ENCODE measurements at regions not wholly inside any gene's neighbourhood (a gene's known extent, or its start where the extent isn't known, plus 50 kb on each side); places are given as distances from the start of the nearest gene placed in this dataset.

DNA sequence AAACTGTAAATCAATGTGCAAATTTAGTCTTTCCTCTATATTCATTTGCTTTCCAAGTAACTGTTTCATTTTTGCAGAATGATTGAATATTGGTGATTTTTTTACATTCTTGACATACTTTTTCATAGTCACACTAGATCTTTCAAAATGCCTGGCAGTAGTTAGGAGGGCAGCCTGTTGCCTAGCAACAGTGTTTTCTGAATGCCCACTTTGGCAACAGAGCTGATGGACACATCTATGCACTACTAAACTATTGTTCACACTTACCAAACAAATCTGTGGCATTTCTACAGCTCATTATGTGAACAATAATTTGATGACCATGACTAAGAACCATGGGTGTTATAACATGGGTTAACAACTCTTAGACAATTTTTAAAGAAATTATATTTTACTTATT is 438.0 kb upstream of the IMPG1 start:
- no peak for TF ChIP-seq REST (IDR thresholded peaks at IDR 0.05; ENCODE audit: insufficient read depth in 1 of 2, low read depth in 2 of 2, low read length in 2 of 2)
- TF ChIP-seq POLR2AphosphoS5 (IDR thresholded peaks at IDR 0.05; ENCODE audit: low read depth, low read length), result no peak

Measured in PFSK-1 (cell line).